NCI-H2029 (cell line): ENCODE measurements at regions not wholly inside any gene's neighbourhood (a gene's known extent, or its start where the extent isn't known, plus 50 kb on each side); places are given as distances from the start of the nearest gene placed in this dataset.
"Not testable (repeated sequence)": the region's sequence is repeated elsewhere in the genome, so short reads cannot be mapped to it uniquely, and the experiment has no call there.

Experiments used
- DNase-seq: peaks from one replicate; lab custom pipeline; 2025; lab: John Stamatoyannopoulos, UW

DNA sequence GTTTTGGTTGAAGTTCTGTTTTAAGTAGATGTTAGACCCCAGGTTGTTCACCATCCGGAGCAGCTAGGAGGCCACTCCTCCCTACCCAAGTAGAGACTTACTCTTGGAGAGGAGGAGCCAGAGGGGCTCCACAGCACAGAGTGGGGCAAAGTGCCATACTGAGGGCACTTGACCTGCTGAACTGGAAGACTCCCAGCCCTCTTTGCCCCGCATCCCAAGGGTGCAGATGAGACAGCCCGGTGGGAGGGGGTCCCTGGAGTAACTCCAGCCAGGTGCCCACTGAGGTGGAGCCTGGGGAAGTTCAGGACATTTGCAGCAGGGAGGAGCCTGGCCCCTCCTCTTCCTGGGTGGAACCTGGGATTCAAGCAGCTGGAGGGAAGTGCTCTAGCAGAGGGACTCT is 102.1 kb upstream of the GPR6 start:
- no peak for DNase-seq

DNA sequence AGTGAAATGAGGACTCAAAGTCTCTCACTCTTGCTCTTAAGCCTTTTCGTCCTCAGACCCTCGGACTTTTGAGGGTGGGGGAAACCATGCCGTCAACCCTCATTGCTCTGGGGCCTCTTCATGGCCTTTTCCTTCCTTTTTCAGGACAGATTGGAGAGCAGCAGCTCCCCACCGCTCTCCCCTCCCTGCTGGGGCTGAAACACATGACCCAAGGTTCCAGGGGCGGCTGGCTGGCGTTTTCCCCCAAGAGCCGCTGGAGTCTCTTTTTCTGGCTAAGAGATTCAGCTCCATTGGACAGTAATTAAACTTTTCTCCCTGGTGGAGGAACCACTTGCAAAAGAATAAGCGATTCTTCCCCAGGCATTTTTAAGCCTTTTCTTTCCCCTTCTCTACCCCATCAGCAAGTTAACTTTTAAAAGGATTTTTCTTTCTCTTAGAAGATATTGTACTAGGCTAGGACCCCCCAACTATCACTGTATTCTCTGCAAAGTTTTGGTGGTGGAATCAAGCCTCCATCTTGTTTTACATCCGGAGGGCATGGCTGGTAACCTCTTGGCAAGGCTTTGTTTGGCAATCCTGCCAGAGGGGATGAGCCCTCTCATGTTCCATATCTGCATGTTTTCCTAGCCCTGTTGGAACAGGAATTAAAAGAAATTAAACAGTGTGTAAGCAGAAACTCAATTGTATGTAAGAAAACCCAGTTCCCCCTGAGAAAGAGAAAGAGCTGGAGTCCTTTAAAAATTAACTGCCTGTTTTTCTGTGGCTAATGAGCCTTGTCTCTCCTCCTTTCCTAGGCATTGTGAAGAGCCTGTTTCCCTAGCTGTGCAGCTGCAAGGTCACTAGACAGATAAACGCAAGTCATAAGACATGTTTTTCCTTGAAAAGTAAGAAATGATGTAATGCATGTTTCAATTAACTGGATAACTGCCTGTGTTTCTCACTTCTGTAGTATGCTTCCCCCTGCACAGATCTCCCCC is 100.8 kb upstream of the GPR6 start:
- peak; percentile 71 for DNase-seq

- DNase-seq: not testable (repeated sequence)
Observed at GRCh38 chr6:109878005-109878690, 100.0 kb upstream of the GPR6 start.

- DNase-seq: not testable (repeated sequence)
Observed at GRCh38 chr6:109879081-109879480, 99.0 kb upstream of the GPR6 start.

GRCh38 chr6:109879521-109879920 is 98.6 kb upstream of the GPR6 start:
- no peak for DNase-seq

DNA sequence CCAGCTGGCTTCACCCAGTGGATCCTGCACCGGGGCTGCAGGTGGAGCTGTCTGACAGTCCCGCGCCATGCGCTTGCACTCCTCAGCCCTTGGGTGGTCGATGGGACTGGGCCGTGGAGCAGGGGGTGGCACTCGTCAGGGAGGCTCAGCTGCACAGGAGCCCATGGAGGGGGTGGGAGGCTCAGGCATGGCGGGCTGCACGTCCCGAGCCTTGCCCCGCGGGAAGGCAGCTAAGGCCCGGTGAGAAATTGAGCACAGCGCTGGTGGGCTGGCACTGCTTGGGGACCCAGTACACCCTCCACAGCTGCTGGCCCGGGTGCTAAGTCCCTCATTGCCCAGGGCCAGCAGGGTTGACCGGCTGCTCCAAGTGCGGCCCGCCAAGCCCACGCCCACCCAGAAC is 97.0 kb upstream of the GPR6 start:
- not testable (repeated sequence) for DNase-seq

GRCh38 chr6:109881953-109882490 is 96.1 kb upstream of the GPR6 start:
- not testable (repeated sequence) for DNase-seq

GRCh38 chr6:109891924-109892323 is 86.2 kb upstream of the GPR6 start:
- no peak for DNase-seq

DNA sequence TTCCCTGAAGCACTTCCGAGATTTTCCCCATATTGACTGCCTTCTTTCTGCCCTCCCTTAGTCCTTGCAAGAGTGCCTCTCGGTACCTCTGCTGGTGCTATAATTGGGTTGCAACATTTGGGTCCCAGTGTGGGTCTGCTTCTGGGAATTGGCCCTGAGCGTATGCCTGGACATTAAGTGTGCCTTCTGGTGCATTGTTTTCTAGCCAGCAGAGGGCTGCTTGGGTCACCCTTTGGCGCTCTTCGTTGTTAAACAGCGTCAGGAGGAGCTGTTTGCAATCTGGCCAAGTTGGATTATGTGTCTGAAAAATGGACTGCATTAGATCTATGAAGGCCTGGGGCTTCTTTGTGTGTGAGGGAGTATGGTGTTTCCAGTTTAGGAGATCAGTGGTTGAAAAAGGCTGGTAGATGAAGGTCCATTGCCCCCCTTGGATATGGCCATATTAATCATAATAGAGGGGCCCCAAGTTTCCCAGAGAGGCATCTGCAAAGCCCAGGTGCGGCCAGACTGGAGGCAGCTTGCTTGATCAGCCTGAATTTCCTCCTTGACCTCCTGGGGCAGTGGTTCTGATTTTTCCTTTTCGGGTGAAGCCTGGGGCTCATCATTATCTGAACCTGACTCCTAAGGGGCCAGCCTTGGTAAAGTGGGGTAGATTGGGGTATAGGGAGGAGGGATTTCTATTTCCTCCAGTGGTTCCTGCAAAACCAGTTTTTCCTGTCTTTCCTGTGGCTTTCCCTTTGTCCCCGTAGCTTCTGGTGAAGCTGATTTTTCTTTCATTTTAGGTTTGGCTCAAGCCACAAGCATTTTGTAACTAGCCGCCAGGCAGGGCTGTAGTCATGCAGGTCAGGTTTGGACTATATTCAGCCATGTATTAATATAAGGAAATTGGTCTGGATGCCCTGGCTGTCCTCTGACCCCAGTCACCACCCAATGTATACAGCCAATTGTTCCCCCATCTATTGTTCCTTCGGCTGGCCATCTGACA is 85.4 kb upstream of the GPR6 start:
- DNase-seq: peak; percentile 92

DNA sequence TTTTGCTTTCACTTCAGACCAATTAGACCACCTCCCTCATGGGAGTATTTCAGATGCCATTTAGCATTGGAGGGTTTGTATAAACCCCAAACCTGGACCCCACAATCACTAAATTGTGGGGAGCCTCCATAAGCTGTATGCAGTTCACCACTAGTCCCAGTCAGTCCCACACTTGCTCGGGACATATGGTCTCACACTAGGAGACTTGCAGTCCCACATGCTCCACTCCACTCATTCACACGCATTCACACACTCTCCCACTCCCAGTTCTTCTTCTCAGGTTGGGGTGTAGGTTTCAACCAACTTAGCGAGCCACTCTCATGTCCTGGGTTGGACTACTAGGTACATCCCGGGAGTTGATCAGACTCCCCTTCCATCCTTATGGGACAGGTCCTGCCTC is 84.5 kb upstream of the GPR6 start:
- DNase-seq: no peak

DNA sequence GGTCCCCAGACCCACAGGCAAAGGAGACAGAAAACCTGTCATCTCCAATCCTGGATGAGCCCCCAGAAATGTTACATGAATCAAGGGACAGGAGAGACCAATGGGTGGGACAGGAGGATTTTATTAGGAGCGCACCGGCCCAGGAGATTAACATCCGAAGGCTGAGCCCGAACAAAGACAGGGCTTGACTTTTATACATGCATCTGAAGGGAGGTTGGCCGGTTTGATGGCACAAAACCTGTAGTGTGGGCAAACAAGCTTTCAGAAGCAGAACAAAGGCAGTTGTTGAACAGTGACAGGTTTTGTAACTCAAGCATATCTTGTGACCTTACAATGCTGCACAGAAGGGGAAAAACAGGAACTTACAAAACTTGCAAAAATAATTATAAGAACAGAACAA is 83.9 kb upstream of the GPR6 start:
- no peak for DNase-seq

GRCh38 chr6:109896341-109896740 is 81.8 kb upstream of the GPR6 start:
- no peak for DNase-seq

DNA sequence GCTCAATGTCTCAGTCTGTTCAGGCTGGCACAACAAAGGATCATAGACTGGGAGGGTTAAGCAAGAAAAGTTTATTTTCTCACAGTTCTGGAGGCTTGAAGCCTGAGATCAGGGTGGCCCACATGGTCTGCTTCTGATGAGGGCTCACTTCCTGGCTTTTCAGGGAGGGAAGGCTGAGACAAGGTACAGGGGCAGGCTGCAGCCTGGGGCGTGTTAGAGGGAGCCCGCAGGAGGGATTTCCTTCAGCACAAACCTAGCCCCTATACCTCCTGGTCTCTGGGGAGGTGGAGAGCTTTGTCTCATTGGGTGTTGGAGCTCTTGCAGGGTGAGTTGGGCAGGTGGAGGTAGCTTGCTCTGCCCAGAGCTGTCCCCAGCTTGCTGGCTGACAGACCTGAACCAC is 81.1 kb upstream of the GPR6 start:
- DNase-seq: no peak

DNA sequence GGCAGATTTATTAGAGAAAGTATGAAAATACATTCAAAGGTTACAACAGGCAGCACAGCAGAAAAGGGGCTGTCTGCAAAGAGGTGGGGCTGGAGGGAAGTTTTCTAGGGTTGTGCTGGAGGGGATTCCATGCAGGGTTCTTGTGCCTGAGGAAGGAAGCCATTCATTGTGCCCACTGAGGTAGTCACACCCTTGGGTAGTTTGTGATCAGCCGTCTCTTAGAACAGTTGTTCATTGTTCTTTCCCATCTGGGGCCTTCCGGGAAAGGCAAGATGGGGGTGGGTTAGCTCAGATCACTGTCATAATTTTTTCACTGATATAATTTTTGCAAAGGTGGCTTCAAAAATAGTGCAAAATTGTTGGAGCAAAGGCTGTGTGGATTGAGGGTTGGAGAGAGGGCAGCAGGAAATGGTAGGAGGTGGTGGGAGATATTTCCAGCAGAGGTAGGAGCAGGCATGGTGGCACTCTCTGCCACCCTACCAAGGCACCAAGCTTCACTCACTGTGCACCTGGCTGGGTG is 80.5 kb upstream of the GPR6 start:
- DNase-seq: no peak

DNA sequence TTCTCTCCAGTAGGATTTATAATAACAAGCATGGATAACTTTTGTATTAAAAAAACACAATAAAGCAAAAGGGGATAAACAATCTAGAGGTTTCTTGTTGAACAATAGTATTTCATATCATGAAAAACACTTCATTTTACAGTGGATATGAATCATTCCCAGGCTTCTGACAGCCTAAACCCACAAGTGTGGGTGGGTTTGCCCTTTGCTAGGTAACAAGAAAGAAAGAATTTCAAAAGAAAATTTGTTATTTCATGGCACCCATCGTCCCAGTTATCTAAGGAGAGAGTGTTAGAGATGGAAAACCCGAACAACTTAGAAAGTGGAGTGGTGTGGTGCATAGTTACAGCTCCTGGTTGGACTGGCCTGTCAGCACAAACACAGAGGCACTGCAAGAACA is 76.1 kb upstream of the GPR6 start:
- DNase-seq: no peak

- DNase-seq: no peak
Observed at GRCh38 chr6:109902870-109903269, 75.2 kb upstream of the GPR6 start.

- DNase-seq: no peak
Observed at GRCh38 chr6:109910571-109910970, 67.5 kb upstream of the GPR6 start.

DNA sequence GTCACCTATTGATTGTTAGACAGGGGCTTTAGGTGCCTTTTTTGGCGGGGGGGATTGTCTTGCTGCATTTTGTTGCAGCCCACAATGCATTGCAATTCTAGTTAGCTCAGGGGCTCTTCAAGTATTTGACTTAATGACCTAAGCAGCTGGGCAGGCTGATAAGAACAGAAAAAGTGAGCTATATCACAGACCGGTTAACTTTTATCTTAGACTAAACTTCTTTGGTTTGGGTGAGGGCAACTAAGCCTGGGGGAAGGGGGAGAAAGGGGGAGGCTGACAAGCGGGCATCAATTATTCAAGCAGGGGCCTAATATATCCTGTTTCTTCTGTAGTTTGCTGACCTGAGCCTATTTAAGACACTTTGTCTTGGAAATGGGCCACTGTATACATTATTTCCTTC is 66.0 kb upstream of the GPR6 start:
- DNase-seq: no peak

DNA sequence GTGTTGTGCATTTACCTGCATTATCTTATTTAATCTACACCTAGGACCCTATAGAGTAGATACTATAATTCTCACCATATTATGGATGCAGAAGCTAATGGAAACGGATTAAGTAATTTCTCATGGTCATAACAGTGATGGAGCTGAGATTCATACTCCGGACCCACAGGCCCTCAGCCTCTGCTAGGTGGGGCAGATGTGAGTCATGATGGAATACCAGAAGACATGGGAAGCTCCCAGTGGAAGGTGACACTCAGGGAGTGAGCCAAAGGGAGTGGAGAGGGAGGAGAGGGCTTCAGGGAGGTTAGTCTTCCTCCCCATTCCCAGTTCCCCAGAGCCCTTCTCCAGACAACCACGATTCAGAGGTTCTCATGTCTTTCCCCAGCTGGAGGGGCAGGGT is 65.2 kb upstream of the GPR6 start:
- no peak for DNase-seq

- not testable (repeated sequence) for DNase-seq
Observed at GRCh38 chr6:109915748-109916147, 62.4 kb upstream of the GPR6 start.

DNA sequence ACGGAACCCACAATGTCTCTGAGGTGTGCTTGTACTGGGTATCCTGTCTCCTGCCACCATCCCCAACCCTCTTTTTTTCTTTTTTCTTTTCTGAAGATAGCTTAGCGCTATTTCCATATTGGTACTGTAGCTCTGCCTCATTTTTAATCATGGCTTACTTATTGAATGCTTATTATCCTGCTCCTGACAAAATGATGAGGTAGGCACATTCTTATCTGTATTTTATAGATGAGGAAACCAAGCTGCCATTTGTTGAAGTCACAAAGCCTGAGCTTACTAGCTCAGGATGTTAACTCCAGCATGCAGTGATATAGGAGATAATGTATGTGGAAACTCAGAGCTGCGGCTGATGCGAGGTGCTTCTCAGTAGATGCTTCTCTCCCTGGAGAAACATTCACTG is 61.4 kb upstream of the GPR6 start:
- DNase-seq: no peak

GRCh38 chr6:109918227-109918626 is 59.9 kb upstream of the GPR6 start:
- no peak for DNase-seq
